GM18870 (cell line): ENCODE measurements at regions not wholly inside any gene's neighbourhood (a gene's known extent, or its start where the extent isn't known, plus 50 kb on each side); places are given as distances from the start of the nearest gene placed in this dataset.
"Not testable (repeated sequence)": the region's sequence is repeated elsewhere in the genome, so short reads cannot be mapped to it uniquely, and the experiment has no call there.

ENCODE experiments used
- ATAC-seq: cut with Tn5 transposase; IDR thresholded peaks from one replicate; pipeline ENCODE4 v1.9.1; 2021; ENCODE audit warnings: moderate library complexity; ENCODE audit not compliant: unreplicated experiment

DNA sequence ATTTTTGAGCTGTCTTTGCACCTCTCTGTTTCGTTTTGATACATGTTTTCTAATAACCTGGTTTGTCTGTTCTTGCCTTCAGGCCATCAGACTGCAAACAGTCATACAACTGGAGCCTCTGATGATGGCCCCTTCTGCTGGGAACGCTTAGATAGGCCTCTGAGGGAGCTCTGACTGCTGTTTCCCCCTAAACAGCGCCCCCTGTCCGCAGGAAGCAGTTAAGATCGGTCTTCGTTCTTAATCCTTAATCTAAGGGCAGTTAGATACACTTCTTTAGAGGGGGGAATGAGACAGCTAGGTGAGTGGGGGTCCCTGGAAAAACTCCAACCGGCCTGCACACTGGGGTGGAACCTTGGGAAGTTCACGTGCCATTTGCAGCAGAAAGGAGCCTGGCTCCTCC is 1338.8 kb upstream of the SEL1L start:
- no peak for ATAC-seq

DNA sequence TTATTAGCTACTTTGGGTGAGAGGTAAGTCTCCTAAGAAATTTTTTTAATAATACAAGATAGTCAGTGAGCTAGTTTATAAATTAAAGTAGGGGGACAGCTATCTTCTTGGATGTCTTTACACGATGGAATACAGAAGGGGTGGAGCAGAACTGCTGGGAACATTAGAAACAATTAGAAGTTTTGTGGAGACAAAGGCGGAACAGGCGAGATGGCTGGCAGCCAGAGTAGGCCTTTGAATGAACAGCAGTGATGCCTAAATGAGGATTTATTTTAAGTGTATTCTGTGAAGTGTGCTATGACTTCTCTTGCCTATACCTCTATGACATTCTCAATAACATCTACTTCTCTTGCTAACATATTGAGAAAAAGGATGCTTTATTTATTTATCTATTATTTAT is 1345.3 kb upstream of the SEL1L start:
- ATAC-seq, result no peak

DNA sequence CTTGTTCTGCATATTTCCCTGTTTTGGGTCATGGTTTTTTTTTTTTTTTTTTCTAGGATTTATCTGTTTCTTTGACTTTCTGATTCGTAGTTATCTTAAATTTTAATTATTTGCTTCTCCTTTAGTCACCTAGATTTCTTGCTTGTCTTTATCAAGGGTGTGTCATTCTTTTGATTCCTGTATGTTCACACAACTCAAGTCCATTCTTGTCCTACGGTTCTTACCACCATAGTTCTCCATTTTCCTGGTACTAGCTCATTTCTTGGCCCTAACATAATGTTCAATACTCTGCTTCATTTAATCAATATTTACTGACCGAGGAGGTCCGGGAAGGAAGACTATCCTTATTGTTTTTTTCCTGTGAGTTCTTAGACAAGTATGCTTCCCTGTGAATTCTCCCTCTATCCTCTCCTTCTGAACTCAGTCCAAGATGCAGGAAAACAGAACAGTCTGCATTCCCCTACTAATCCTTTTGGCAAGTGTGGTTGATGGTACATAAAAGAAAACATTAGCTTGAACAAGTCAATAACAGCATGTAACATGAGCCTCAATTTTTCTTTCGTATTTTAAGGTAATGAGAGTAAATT is 1346.4 kb upstream of the SEL1L start:
- no peak for ATAC-seq

DNA sequence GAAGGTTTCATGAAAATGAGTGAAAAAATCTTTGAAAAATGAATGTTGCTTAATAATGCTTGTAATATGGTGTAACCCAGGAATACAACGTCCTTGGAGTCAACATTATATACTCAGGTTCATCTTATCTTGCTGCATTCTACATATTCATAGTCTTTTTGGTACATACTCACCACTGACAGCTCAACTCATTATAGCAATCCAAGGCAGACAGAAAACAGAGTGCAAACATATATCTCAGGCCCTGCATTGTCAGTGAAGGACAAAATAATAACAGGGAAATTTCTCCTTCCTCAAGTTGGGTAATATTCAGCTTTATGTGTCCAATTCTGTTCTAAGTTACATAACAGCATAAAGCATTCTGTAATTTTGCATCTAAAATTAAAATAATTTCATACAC is 1353.0 kb upstream of the SEL1L start:
- no peak for ATAC-seq

DNA sequence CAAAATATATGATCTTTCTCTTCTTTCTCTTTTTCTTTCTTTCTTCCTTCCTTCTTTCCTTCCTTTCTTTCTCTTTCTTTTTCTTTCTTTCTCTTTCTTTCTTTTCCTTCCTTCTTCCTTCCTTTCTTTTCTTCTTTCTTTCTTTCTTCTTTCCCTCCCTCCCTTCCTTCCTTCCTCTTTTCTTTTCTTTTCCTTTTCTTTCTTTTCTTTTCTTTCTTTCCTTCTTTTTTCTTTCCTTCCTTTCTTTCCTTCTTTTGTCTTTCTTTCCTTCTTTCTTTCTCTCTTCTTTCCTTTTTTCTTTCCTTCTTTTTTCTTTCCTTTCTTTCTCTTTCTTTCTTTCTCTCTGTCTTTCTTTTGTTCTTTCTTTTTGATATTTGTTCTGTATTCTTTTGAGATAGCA is 1356.0 kb upstream of the SEL1L start:
- no peak for ATAC-seq

DNA sequence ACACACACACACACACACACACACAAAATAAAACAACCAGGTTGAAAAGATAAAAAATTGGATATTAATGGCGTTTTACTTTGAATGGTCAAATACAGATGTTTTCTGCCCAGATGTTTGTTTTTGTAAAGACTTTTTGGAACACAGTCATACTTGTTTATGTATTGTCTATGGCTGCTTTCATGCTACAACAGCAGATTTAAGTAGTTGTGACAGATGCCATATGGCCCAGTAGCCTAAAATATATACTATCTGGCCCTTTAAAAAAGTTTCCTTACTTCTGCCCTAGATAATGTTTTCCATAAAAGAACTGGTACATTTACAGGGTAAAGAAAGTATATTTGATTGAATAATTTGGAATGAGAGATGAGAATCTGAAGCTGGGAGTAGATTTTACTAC is 1362.8 kb upstream of the SEL1L start:
- no peak for ATAC-seq

DNA sequence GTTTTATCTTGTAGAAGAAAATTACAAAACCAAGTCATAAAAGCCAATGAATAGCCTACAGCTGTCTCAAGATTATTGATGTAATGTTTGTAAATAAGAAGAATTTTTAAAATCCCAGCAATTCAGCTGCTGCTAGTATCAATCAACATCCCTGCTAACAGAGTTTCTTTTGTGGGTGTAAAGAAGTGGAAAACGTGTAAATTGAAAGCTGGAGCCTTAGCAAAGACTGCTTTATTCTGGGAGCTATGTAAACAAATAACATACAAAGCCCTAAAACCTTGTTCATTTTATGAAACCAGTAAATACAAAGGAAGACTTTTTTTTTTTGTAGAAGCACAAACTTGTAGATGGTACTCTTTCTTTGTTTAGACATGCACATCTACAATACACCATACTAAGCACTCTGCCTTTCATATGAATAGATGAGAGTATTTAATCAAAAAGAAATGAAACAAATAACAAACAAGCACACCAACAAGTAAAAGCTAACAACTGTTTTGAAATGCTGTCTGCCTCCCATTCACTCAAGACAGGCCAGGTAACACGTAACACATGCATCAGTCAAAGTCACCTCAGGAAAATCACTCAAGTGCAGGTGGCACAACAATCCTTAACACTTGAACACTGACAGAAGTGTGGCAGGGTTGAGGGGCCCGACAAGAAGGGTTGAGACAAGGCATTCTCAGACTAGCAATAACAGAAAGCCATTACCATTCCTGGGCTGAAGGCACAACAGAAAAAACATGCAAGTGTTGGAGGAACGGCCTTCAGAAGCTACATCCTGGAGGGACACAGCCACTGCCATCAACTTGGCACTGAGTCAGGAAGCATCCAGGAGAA is 1364.0 kb upstream of the SEL1L start:
- ATAC-seq, result no peak

DNA sequence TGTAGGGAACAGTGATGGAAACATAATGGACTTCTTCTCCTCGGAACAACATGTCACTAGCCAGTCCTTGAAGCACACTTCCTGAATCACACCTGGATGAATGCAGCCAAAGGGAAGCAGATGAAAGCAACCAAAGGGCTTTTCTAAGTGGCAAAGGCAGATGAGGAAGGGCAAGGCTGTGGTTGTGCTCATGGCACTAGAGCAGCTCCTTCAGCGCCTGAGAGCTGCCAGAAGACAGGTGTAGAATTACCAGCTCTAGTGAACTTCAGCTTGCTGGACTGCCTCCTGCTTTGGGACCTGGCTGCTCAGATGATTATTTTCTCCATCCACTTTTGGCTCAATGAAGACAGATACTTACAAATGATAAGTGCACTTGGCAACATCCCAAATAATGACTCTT is 1372.1 kb upstream of the SEL1L start:
- no peak for ATAC-seq

DNA sequence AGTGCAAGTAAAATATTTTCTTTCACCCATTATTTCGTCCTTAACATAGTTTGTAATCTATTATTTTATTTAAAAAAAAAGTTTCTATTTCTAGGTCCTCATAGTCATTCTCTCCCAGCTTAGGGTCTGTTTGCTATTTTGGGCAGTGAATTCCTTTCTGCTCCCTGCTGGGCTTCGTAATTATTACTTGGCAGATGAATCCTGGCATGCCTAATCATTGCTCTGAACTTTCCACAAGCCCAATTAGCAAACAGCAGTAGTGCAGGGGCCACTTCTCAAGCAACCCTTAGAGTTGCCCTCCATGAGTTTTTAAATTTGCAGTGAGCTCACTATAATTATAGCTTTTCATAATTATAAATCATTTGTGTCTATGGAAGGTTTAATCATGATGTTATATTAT is 1378.3 kb upstream of the SEL1L start:
- ATAC-seq, result no peak

DNA sequence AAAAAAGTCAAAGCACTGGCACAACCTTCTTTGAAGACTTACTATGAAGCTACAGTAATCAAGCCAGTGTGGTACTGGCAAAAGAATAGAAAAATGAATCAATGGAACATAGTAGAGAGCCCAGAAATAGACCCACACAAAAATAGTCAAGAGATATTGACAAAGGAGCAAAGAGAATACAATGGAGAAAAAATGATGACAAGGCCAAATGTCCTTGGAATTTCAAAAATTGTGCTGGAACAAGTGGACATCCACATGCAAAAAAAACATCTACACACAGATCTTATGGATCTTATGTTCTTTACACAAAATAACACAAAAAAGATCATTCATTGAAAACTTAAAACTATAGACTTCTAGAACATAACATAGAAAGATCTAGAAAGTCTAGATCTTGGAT is 1379.7 kb upstream of the SEL1L start:
- no peak for ATAC-seq

DNA sequence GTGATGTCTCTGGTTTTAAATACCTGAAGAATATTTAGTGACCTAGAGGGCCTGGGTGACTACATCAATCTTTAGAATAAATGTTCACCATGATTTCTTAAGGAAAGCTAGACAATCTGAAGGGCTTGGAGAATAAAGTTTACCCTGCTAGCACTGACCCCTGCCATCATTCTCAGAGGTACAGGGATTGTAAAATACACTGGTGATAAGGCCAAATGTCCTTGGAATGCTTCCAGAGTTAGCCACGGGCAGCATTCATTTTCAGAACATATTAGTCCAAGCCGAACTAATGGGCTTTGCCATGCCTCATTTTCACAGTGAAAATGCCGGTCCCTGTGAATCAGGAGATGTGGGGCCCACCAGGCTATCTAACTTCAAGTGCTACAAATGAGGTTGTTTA is 1381.7 kb upstream of the SEL1L start:
- ATAC-seq, result no peak

DNA sequence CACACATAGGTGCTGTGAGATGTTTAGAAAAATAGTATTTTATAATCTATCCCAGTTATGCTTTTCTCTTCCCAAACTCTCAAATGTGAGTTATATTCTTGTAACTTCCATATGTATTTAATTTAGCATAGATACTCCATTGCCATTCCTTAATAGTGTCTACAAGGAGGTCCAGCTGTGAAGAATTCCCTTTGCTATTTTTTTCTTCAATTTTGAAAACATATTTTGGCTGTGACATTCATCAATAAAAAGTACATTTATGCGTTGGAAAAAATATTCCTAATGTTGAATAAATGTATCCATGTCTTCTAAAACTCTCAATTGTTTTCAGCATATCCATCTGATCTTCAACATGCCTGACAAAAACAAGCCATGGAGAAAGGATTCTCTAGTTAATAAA is 1402.0 kb upstream of the SEL1L start:
- no peak for ATAC-seq

DNA sequence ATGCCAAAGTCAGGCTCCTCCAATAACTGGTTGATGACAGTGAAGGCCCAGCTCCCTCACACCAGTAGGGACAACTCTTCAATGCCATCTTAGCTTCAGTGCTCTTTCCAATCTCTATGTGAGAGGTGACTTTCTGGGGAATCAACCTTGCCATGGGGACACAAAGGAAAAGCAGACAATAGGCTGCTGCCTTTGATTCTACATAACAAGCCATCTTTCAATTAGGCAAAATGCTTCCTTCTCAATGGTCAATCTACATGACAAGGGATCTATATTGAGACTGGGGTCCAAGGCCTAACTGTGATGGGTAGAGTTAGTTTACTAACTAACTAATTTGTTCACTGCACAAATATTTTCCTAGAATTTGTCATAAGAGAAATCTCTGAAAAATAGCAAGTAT is 1417.5 kb upstream of the SEL1L start:
- no peak for ATAC-seq

DNA sequence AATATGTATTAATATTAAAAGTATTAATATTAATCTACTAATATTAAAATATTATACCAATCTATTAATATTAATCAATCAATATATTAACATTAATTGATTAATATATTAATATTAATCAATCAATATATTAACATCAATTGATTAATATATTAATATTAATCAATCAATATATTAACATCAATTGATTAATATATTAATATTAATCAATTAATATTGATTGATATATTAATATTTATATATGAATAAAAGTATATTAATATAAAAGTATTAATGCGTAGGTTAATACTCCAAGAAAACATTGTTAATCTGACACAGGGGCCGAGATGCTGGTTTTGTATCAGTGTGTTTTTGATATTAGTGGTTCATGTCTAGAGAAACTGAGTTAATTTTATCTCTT is 1430.1 kb upstream of the SEL1L start:
- no peak for ATAC-seq

DNA sequence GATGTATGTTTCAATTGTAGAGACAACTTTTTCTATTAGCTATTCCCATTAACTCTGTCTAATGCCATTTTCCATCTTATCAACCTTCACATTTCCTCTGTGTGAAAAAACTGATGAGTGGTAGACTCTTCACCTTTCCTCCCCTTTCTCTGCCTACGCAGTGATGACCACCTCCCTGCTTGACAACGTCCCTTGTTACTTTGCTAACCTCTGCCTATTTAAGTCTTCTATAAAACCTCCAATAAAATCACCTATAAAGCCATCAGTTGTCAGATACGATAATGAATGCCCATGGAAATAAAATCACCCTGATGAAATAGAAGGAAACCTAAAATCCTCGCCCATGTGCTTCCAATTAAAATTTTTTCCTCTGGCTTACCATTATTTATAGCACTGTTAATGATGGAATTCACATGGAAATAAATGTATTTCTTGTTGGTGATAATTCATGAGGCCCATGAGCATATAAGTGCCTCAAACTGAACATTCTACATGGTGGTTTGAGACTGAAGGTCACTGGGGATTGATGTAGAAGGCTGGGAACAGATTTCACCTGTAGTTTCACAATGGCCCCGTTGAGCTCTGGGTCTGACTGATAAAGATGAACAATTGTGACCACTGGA is 1454.0 kb upstream of the SEL1L start:
- no peak for ATAC-seq

DNA sequence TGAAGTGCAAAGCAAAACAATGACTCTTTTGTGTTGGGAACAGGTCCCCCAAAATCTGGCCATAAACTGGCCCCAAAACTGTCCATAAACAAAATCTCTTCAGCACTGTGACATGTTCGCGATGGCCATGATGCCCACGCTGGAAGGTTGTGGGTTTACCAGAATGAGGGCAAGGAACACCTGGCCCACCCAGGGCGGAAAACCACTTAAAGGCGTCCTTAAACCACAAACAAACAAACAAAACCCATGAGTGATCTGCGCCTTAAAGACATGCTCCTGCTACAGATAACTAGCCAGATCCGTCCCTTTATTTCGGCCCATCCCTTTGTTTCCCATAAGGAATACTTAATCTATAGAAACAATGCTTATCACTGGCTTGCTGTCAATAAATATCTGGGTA is 1460.9 kb upstream of the SEL1L start:
- not testable (repeated sequence) for ATAC-seq

DNA sequence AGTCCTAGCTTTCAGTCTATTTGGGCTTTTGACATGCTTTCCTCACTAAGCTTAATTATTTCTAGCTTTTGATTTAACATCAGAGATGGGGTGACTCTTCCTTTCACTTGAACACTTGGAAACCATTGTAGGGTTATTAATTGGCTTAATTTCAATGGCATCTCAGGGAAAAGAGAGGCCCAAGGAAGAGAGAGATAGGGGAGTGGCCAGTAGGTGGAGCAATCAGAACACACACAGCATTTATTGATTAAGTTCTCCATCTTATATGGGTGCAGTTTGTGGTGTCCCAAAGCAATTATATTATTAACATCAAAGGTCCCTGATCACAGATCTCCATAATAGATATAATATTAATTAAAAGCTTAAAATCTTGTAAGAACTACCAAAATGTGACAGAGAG is 1466.1 kb upstream of the SEL1L start:
- no peak for ATAC-seq

DNA sequence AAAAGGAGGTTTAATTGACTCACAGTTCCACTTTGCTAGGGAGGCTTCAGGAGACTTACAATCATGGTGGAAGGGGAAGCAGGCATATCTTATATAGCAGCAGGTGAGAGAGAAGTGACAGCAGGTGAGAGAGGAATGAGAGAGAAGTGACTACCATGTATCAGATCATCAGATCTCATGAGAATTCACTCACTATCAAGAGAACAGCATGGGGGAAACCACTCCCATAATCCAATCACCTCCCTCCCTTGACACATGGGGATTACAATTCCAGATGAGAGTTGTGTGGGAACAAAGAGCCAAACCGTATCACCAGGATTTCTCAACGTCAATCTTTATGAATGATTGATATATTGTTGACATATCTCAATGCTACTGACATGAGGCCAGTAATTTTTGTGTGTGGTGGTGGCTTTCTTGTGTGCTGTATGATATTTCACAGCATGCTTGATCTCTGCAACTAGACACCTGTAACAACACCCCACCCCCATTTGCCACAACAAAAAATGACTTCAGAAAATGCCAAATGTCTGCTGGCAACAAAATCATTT is 1470.9 kb upstream of the SEL1L start:
- no peak for ATAC-seq

DNA sequence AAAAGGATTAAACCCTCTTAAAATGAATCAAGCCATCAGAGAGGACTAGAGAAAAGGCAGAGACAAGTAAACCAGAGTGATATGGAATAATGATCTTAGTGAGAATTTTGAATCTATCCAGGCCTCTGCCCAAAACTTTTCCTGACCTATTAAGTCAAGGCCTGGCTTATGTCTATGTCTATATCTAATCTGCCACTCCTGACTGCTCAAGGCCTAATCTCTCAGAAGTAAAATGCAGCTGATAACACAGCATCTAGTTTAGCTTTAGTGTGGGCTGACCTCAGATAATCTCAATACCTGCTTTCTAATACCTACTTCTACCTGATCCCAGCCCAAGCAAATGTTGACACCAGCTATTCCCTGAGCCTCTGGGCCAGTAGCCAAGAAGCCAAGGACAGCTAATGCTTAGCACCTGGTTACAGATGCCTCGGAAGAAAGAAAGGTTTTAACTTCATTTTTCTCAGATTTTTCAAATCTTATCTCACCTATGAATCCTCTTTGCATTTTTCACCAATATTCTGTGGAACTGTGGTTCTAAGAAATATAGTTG is 1472.5 kb upstream of the SEL1L start:
- ATAC-seq, result no peak

DNA sequence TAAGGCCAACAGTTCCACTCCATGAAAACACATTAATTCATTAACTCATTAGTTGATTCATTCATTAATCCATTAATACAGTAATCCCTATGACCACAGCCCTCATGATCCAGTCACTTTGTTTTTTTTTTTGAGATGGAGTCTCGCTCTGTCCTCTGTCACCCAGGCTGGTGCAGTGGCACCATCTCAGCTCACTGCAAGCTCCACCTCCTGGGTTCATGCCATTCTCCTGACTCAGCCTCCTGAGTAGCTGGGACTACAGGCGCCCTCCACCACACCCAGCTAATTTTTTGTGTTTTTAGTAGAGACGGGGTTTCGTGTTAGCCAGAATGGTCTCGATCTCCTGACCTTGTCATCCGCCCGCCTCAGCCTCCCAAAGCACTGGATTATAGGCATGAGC is 1473.4 kb upstream of the SEL1L start:
- ATAC-seq, result not testable (repeated sequence)

DNA sequence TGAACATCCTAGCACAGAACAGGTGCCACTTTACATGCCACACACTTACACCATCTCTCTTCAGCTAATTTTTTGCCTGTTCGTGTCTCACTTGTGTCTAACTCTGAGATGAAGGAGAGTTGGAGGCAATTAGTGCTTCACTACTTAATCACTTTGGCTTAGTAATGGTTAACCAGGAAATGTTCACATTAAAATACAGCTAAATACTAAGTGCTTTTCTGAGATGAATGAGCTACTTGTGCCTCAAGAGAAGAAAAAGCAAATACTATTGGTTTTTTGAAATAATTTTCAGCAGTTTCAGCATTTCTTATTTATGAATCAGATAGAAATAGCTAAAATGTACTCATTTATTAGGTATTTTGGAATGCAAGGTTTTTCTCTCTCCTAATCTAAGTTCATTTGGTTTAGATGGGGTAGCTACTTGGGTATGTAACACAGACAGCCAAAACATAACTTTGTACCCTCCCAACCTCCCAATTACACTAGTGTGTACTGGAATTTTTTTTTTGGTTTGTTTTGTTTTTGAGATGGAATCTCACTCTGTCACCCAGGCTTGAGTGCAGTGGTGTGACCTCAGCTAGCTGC is 1474.1 kb upstream of the SEL1L start:
- ATAC-seq, result no peak
